ENCODE measurements at regions not wholly inside any gene's neighbourhood (a gene's known extent, or its start where the extent isn't known, plus 50 kb on each side); places are given as distances from the start of the nearest gene placed in this dataset.

DNA sequence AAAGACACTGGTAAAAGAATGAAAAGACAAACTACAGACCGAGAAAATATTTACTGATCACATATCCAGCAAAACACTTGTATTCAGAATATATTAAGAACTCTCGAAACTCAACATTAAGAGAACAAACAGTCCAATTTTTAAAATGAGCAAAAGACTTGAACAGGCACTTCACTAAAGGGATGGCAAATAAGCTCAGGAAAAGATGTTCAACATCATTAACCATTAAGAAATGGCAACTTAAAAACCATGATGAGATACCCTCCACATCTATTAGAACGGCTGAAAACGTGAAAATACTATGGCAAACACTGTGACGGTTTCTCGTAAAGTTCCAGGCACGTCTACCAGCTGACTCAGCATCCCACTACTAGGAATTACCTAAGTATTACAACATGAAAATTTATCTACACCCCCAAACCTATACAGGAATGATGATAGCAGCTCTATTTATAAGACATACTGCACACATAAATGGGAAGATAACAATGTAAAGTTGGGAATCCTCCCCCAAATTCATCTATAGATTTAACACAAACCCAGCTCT is 86.1 kb upstream of the PROK2 start:
- DNase-seq (no peak), ATAC-seq (no peak)
- Histone ChIP-seq H3K9me3 (no peaks in the 10 kb centered on the region), H3K27me3 (ENCODE audit: low read depth) (no peaks in the 10 kb centered on the region), H3K36me3 (no peaks in the 10 kb centered on the region), H3K4me1 (no peaks in the 10 kb centered on the region), H3K27ac (no peak overlapping the region), H3K4me3 (no peak overlapping the region)
- TF ChIP-seq, protein P1, sequence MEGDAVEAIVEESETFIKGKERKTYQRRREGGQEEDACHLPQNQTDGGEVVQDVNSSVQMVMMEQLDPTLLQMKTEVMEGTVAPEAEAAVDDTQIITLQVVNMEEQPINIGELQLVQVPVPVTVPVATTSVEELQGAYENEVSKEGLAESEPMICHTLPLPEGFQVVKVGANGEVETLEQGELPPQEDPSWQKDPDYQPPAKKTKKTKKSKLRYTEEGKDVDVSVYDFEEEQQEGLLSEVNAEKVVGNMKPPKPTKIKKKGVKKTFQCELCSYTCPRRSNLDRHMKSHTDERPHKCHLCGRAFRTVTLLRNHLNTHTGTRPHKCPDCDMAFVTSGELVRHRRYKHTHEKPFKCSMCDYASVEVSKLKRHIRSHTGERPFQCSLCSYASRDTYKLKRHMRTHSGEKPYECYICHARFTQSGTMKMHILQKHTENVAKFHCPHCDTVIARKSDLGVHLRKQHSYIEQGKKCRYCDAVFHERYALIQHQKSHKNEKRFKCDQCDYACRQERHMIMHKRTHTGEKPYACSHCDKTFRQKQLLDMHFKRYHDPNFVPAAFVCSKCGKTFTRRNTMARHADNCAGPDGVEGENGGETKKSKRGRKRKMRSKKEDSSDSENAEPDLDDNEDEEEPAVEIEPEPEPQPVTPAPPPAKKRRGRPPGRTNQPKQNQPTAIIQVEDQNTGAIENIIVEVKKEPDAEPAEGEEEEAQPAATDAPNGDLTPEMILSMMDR (IDR thresholded peaks at IDR 0.05) = no peak
- intact Hi-C loops (cut with DNase I) = no loop called here

DNA sequence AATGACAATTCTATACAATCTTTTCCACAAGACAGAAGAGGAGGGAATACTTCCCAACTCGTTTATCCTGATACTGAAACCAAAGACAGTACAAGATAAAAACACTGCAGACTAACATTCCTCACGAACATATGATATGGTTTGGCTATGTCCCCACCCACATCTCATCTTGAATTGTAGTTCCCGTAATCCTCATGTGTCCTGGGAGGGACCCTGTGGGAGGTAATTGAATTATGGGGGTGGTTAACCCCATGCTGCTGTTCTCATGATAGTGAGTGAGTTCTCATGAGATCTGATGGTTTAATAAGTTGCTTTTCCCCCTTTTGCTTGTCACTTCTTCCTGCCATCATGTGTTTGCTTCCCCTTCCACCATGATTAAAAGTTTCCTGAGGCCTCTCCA is 83.9 kb upstream of the PROK2 start:
- no peak overlapping the region for H3K27ac ChIP-seq
- no peaks in the 10 kb centered on the region for H3K4me1 ChIP-seq
- H3K9me3 ChIP-seq = no peaks in the 10 kb centered on the region
- TF ChIP-seq, protein P1 (IDR thresholded peaks at IDR 0.05) = no peak
- intact Hi-C loops (cut with DNase I) = no loop called here
- H3K36me3 ChIP-seq = no peaks in the 10 kb centered on the region
- ATAC-seq (no peak), DNase-seq (no peak)
- no peak overlapping the region for H3K4me3 ChIP-seq
- H3K27me3 ChIP-seq (ENCODE audit: low read depth) = peaks cover 2% of the 10 kb centered on the region

DNA sequence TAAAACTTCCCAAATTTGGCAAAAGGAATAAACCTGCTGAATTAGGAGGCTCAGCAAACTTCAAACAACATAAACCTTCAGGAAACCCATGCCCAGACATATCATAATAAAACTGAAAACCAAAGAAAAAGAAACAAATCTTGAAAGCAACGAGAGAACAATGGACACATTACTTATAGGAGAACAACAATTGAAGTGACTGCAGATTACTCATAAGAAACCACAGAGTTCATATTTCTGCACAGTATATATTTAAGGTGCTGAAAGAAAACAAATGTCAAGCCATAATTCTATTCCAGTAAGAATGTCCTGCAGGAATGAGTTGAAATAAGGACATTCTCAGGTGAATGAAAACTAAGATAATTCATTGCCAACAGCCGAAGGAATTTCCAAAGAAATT is 80.8 kb upstream of the PROK2 start:
- no peaks in the 10 kb centered on the region for H3K4me1 ChIP-seq
- no peak overlapping the region for H3K27ac ChIP-seq
- H3K9me3 ChIP-seq = no peaks in the 10 kb centered on the region
- H3K27me3 ChIP-seq (ENCODE audit: low read depth) = peaks cover 20% of the 10 kb centered on the region
- DNase-seq (no peak), ATAC-seq (no peak)
- intact Hi-C loops (cut with DNase I) = no loop called here
- H3K4me3 ChIP-seq = no peak overlapping the region
- TF ChIP-seq, protein P1 (IDR thresholded peaks at IDR 0.05) = no peak
- H3K36me3 ChIP-seq = no peaks in the 10 kb centered on the region

DNA sequence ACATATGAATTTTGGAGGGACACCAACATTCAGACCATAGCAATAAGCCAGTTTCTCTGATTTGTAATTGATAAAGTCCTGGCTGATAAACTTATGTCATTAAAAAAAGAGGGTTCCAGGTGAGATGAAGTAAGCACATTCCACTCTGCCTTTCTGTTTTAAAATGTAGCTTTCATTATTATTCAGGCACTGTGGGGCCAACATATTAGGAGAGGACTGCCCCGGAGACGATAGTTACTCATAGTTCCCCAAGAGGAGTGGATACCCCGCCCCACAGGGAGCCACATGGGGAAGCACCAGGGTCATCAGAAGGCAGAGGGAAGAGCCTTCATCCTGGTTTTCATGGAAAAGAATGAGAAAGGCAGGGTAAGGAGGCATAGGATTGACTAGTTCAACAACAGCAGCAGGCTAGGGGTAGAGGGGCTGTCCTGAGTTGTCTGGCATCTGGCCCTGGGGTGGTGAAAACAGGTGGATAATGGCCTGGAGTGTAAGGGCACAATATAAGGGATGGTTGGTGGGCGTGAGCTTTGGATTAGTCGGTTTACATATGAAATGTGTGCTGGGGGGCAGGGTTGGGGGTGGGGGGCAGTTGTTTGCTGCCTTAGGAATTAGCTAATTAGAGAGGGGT is 78.7 kb upstream of the PROK2 start:
- ATAC-seq (no peak), DNase-seq (no peak)
- TF ChIP-seq, protein P1 (IDR thresholded peaks at IDR 0.05) = no peak
- H3K27ac ChIP-seq = no peak overlapping the region
- peaks cover 4% of the 10 kb centered on the region for H3K9me3 ChIP-seq
- intact Hi-C loops (cut with DNase I) = no loop called here
- H3K4me3 ChIP-seq = no peak overlapping the region
- H3K4me1 ChIP-seq = no peaks in the 10 kb centered on the region
- H3K27me3 ChIP-seq (ENCODE audit: low read depth) = peaks cover 20% of the 10 kb centered on the region
- H3K36me3 ChIP-seq = no peaks in the 10 kb centered on the region

DNA sequence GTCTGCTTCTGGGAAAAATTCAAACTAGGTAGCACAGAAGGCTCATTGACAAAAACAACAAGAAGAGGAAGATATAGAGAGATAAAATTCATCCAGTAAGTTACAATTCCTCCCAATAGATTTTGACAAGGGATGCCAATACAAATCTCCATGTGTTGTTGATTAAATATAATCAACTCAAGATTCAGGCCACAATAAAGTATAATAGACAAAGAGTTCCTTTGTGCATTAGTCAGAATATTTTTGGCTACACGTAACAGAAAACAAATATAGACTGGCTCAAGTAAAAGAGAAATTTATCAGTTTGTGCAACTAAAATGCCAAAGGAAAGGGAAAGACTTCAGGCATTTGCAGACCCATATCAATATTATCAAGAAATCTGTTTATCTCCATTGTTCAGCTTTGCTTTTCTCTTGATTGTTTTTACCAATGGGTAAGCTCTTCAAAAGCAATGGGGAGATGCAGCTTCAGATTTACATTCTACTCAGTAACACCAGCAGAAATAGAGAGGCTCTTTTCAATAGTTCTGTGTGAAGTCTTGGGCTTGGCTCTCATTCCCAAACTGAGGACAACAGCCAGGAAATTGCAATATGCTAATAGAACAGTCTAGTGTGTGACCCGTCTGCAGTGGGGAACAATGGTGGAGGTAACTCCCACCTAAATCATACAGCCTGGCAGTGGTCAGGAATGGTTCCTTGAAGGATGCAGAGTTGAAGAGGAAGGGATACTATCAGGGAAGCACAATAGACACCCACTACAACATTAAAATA is 77.6 kb upstream of the PROK2 start:
- no peaks in the 10 kb centered on the region for H3K4me1 ChIP-seq
- H3K4me3 ChIP-seq = no peak overlapping the region
- no peak for ATAC-seq
- no peaks in the 10 kb centered on the region for H3K36me3 ChIP-seq
- H3K9me3 ChIP-seq = peaks cover 4% of the 10 kb centered on the region
- DNase-seq = no peak
- H3K27ac ChIP-seq = no peak overlapping the region
- peaks cover 20% of the 10 kb centered on the region for H3K27me3 ChIP-seq (ENCODE audit: low read depth)
- intact Hi-C loops (cut with DNase I) = no loop called here
- TF ChIP-seq, protein P1 (IDR thresholded peaks at IDR 0.05) = no peak
